ENCODE measurements at regions not wholly inside any gene's neighbourhood (a gene's known extent, or its start where the extent isn't known, plus 50 kb on each side); places are given as distances from the start of the nearest gene placed in this dataset.

DNA sequence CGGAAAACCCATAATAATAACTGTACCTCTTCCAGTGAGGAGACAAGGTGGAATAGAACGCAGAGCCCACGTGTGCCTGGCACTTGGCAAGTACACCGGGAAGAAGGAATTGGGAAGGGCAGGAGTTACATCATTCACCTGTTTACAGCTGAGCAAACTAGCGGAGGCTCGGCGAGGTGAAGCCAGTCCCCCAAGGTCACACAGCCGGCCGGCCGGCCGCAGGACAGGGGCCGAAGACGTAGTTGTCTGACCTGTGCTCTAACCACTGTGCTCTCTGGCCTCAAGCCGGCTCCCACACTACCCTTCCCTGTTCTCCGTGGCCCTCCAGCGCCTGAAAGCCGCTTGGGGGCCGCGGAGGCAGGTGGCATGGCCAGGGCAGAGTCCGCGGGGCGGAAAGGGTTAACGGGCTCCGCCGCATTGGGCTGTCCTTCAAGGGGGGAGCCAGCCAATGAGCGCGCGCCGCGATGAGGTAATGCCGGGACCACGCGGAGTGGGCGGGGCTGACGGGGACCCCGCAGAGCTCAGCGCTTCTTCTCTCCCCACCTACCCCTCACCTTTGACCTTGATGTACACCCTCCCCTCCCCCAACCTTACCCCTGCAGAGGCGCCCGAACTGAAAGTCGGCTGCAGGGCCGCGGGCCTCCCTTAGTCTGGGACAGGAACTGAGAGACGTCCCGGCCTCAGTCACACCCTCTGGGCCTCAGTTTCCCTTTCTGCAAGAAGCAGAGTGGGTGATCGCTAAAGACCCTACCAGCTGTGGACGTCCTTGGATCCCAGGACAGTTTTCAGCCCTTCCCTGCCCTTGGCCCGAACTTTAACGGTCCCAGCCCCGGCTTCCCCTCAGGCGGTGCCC is 125.1 kb downstream of the C9orf50 start:
- TF ChIP-seq, protein P1, sequence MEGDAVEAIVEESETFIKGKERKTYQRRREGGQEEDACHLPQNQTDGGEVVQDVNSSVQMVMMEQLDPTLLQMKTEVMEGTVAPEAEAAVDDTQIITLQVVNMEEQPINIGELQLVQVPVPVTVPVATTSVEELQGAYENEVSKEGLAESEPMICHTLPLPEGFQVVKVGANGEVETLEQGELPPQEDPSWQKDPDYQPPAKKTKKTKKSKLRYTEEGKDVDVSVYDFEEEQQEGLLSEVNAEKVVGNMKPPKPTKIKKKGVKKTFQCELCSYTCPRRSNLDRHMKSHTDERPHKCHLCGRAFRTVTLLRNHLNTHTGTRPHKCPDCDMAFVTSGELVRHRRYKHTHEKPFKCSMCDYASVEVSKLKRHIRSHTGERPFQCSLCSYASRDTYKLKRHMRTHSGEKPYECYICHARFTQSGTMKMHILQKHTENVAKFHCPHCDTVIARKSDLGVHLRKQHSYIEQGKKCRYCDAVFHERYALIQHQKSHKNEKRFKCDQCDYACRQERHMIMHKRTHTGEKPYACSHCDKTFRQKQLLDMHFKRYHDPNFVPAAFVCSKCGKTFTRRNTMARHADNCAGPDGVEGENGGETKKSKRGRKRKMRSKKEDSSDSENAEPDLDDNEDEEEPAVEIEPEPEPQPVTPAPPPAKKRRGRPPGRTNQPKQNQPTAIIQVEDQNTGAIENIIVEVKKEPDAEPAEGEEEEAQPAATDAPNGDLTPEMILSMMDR (conservative IDR thresholded peaks at IDR 0.05; ENCODE audit: low read depth, low read length): no peak
- TF ChIP-seq EZH2 (IDR thresholded peaks at IDR 0.05; ENCODE audit: low read length, unreplicated experiment): no peak

Measured in PC-3 (cell line).